Fibroblast of lung (primary cell): ENCODE measurements at regions not wholly inside any gene's neighbourhood (a gene's known extent, or its start where the extent isn't known, plus 50 kb on each side); places are given as distances from the start of the nearest gene placed in this dataset.

ENCODE experiments used
- CTCF ChIP-seq, 2 donors: IDR thresholded peaks in 1 of 2; conservative IDR thresholded peaks in 1 of 2; 1 replicate in 1 of 2; 2 replicates in 1 of 2; pipeline ENCODE4 v1.5.1; 2011 to 2012; ENCODE audit warnings: low read length in 2 of 2, control low read depth in 1 of 2, inconsistent platforms in 1 of 2, low read depth in 1 of 2, mild to moderate bottlenecking in 1 of 2
- EZH2 ChIP-seq: IDR thresholded peaks from 2 replicates; pipeline ENCODE4 v1.5.1; 2012; ENCODE audit warnings: low read length, control low read depth, mild to moderate bottlenecking; ENCODE audit errors: missing control alignments

GRCh38 chr10:53701213-53701612 is 928.6 kb upstream of the MBL2 start:
- TF ChIP-seq CTCF (conservative IDR thresholded peaks at IDR 0.05 in 1 of 2, IDR thresholded peaks at IDR 0.05 in 1 of 2; ENCODE audit: low read depth in 1 of 2, low read length in 2 of 2) (no peak), EZH2 (no peak)
